ENCODE measurements at regions not wholly inside any gene's neighbourhood (a gene's known extent, or its start where the extent isn't known, plus 50 kb on each side); places are given as distances from the start of the nearest gene placed in this dataset.

DNA sequence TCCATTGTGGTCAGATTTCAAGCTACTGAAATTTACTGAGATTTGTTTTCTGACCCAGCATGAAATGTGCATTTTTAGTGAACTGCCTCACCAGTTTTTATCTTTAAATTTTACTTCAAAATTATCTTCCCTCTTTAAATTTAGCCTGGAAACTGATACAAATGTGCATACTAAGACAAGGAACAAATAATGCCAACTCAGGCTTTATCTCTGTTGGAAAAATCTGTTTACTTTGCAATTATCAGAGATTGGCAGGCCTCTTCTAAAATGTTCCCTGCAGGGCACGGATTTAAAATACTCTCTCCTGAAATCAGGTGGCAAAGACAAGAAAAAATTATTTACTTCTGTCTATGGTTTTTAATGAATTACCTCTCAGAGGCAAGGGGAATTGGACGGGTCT, 151.0 kb upstream of the PTCH1 start:
- ChIA-PET CTCF (no interaction called here), RAD21 (ENCODE audit: low non-redundant PET in 1 of 2, low total read pairs in 2 of 2, uncharacterized antibody in 2 of 2, unreplicated experiment in 2 of 2) (no interaction called here), POLR2A (no interaction called here)
- Histone ChIP-seq H3K9me3 (ENCODE audit: control insufficient read depth in 1 of 2, insufficient read depth in 1 of 2, low read depth in 1 of 2, low read length in 2 of 2) (no peaks in the 10 kb centered on the region), H4K20me1 (ENCODE audit: insufficient read depth) (no peaks in the 10 kb centered on the region), H3K27me3 (ENCODE audit: insufficient read depth, low read length) (peaks cover 9% of the 10 kb centered on the region; the same call in 1 of the 2 replicates), H3K4me1 (ENCODE audit: control insufficient read depth in 1 of 2, insufficient read depth in 2 of 2, low read length in 2 of 2) (no peaks in the 10 kb centered on the region), H3K9me2 (ENCODE audit: insufficient read depth) (no peaks in the 10 kb centered on the region), H3K4me3 (replicated peaks in 1 of 2; ENCODE audit: low read depth in 1 of 2, low read length in 2 of 2) (no peak overlapping the region), H3K4me2 (ENCODE audit: low read length) (no peak overlapping the region), H3K36me3 (ENCODE audit: control insufficient read depth in 1 of 2, insufficient read depth in 2 of 2, low read length in 2 of 2) (no peaks in the 10 kb centered on the region), H3K27ac (ENCODE audit: low read depth, low read length) (no peak overlapping the region), H3K9ac (ENCODE audit: low read length) (no peak overlapping the region), H2AFZ (ENCODE audit: low read depth, low read length, poor library complexity, severe bottlenecking) (no peak overlapping the region), H3K79me2 (ENCODE audit: insufficient read depth, low read length) (no peaks in the 10 kb centered on the region)
- ATAC-seq (no peak), DNase-seq (ENCODE audit: low read depth, low spot score) (no peak)
- BruUV-seq (replicated peaks) = no TSS peak
- TF ChIP-seq TCF7L2 (IDR thresholded peaks at IDR 0.05; ENCODE audit: borderline replicate concordance, extremely low read depth, insufficient read depth, insufficient read length) (no peak), ZNF274 (IDR thresholded peaks at IDR 0.05; ENCODE audit: low read depth, low read length) (no peak), SP1 (IDR thresholded peaks at IDR 0.05; ENCODE audit: low read depth) (no peak), ELF1 (IDR thresholded peaks at IDR 0.05; ENCODE audit: borderline replicate concordance, low read depth) (no peak), CEBPB (IDR thresholded peaks at IDR 0.05; ENCODE audit: low read depth) (no peak), RAD21 (IDR thresholded peaks at IDR 0.05; ENCODE audit: low read depth) (no peak), JUND (IDR thresholded peaks at IDR 0.05) (no peak), SIN3A (IDR thresholded peaks at IDR 0.05; ENCODE audit: low read depth) (no peak), EZH2 (IDR thresholded peaks at IDR 0.05) (no peak), EGR1 (IDR thresholded peaks at IDR 0.05; ENCODE audit: low read depth) (no peak), FOSL1 (IDR thresholded peaks at IDR 0.05; ENCODE audit: low read depth) (no peak), CBX3 (IDR thresholded peaks at IDR 0.05; ENCODE audit: low read depth) (no peak), POLR2A (IDR thresholded peaks at IDR 0.05; ENCODE audit: borderline replicate concordance, extremely low read depth, insufficient read depth, insufficient read length) (no peak)
- TF ChIP-seq, protein P1, sequence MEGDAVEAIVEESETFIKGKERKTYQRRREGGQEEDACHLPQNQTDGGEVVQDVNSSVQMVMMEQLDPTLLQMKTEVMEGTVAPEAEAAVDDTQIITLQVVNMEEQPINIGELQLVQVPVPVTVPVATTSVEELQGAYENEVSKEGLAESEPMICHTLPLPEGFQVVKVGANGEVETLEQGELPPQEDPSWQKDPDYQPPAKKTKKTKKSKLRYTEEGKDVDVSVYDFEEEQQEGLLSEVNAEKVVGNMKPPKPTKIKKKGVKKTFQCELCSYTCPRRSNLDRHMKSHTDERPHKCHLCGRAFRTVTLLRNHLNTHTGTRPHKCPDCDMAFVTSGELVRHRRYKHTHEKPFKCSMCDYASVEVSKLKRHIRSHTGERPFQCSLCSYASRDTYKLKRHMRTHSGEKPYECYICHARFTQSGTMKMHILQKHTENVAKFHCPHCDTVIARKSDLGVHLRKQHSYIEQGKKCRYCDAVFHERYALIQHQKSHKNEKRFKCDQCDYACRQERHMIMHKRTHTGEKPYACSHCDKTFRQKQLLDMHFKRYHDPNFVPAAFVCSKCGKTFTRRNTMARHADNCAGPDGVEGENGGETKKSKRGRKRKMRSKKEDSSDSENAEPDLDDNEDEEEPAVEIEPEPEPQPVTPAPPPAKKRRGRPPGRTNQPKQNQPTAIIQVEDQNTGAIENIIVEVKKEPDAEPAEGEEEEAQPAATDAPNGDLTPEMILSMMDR (IDR thresholded peaks at IDR 0.05 in 2 of 3, conservative IDR thresholded peaks at IDR 0.05 in 1 of 3; ENCODE audit: borderline replicate concordance in 1 of 3, insufficient read depth in 1 of 3, low read depth in 2 of 3, low read length in 2 of 3) = no peak
- TF ChIP-seq, protein P2, sequence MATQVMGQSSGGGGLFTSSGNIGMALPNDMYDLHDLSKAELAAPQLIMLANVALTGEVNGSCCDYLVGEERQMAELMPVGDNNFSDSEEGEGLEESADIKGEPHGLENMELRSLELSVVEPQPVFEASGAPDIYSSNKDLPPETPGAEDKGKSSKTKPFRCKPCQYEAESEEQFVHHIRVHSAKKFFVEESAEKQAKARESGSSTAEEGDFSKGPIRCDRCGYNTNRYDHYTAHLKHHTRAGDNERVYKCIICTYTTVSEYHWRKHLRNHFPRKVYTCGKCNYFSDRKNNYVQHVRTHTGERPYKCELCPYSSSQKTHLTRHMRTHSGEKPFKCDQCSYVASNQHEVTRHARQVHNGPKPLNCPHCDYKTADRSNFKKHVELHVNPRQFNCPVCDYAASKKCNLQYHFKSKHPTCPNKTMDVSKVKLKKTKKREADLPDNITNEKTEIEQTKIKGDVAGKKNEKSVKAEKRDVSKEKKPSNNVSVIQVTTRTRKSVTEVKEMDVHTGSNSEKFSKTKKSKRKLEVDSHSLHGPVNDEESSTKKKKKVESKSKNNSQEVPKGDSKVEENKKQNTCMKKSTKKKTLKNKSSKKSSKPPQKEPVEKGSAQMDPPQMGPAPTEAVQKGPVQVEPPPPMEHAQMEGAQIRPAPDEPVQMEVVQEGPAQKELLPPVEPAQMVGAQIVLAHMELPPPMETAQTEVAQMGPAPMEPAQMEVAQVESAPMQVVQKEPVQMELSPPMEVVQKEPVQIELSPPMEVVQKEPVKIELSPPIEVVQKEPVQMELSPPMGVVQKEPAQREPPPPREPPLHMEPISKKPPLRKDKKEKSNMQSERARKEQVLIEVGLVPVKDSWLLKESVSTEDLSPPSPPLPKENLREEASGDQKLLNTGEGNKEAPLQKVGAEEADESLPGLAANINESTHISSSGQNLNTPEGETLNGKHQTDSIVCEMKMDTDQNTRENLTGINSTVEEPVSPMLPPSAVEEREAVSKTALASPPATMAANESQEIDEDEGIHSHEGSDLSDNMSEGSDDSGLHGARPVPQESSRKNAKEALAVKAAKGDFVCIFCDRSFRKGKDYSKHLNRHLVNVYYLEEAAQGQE (IDR thresholded peaks at IDR 0.05; ENCODE audit: low read depth) = no peak
- TF ChIP-seq, protein P3, sequence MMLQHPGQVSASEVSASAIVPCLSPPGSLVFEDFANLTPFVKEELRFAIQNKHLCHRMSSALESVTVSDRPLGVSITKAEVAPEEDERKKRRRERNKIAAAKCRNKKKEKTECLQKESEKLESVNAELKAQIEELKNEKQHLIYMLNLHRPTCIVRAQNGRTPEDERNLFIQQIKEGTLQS (IDR thresholded peaks at IDR 0.05) = no peak
- intact Hi-C loops (cut with micrococcal nuclease) = no loop called here
